Neural progenitor cell (in vitro differentiated cells): ENCODE measurements at regions not wholly inside any gene's neighbourhood (a gene's known extent, or its start where the extent isn't known, plus 50 kb on each side); places are given as distances from the start of the nearest gene placed in this dataset.

Experiments
- DNase-seq: peaks from one replicate; pipeline ENCODE4 v3.0.0-alpha.2; 2016; ENCODE audit warnings: low spot score
- H2AFZ ChIP-seq: fragments of 200-600 bp; sonication (generic); replicated peaks from 2 replicates; pipeline ENCODE4 v1.6.1; 2016; ENCODE audit warnings: antibody characterized with exemption
- H3F3A ChIP-seq: fragments of 200-600 bp; sonication (generic); 2 replicates; pipeline ENCODE4 v1.6.1; 2016; ENCODE audit warnings: antibody characterized with exemption, low read depth
- H3K27ac ChIP-seq: fragments of 200-600 bp; sonication (generic); 2 replicates; pipeline ENCODE4 v1.5.1; 2016; ENCODE audit warnings: mild to moderate bottlenecking
- H3K27me3 ChIP-seq: fragments of 200-600 bp; sonication (generic); 2 replicates; pipeline ENCODE4 v1.6.1; 2016; ENCODE audit warnings: mild to moderate bottlenecking, moderate library complexity
- H3K36me3 ChIP-seq: fragments of 200-600 bp; sonication (generic); 2 replicates; pipeline ENCODE4 v1.5.1; 2016
- H3K4me1 ChIP-seq: fragments of 200-600 bp; sonication (generic); 2 replicates; pipeline ENCODE4 v1.6.1; 2016; ENCODE audit warnings: mixed run types
- H3K4me2 ChIP-seq: fragments of 200-600 bp; sonication (generic); 2 replicates; pipeline ENCODE4 v1.6.1; 2016
- H3K4me3 ChIP-seq: fragments of 200-600 bp; sonication (generic); 2 replicates; pipeline ENCODE4 v1.5.1; 2016
- H3K79me2 ChIP-seq: fragments of 200-600 bp; sonication (generic); 2 replicates; pipeline ENCODE4 v1.6.1; 2016; ENCODE audit warnings: low read depth
- H3K9ac ChIP-seq: fragments of 200-600 bp; sonication (generic); 2 replicates; pipeline ENCODE4 v1.6.1; 2016
- H3K9me3 ChIP-seq: fragments of 200-600 bp; sonication (generic); 2 replicates; pipeline ENCODE4 v1.5.1; 2016; ENCODE audit warnings: low read depth
- H4K20me1 ChIP-seq: fragments of 200-600 bp; sonication (generic); 2 replicates; pipeline ENCODE4 v1.6.1; 2016; ENCODE audit warnings: low read depth
- H3K27ac Mint-ChIP-seq: 3 replicates; pipeline ENCODE4 v1.8.0; 2021; ENCODE audit warnings: mixed read lengths
- H3K27me3 Mint-ChIP-seq: 2 replicates; pipeline ENCODE4 v1.8.0; 2022; ENCODE audit warnings: low read depth, mild to moderate bottlenecking, inconsistent platforms, moderate library complexity, mixed read lengths; ENCODE audit not compliant: insufficient read depth
- H3K36me3 Mint-ChIP-seq: 3 replicates; pipeline ENCODE4 v1.8.0; 2021; ENCODE audit warnings: mixed read lengths
- H3K4me1 Mint-ChIP-seq: 3 replicates; pipeline ENCODE4 v1.8.0; 2021; ENCODE audit warnings: mixed read lengths
- H3K4me3 Mint-ChIP-seq: 3 replicates; pipeline ENCODE4 v1.8.0; 2021; ENCODE audit warnings: mild to moderate bottlenecking, moderate library complexity, mixed read lengths
- H3K9me3 Mint-ChIP-seq: 3 replicates; pipeline ENCODE4 v1.8.0; 2020; ENCODE audit warnings: mixed read lengths
- EZH2 ChIP-seq: fragments of 200-600 bp; sonication (generic); IDR thresholded peaks from 2 replicates; pipeline ENCODE4 v1.6.1; 2017; ENCODE audit warnings: antibody characterized with exemption, mild to moderate bottlenecking, moderate library complexity
- EZH2phosphoT487 ChIP-seq: fragments of 200-600 bp; sonication (generic); IDR thresholded peaks from 2 replicates; pipeline ENCODE4 v1.6.1; 2017; ENCODE audit warnings: antibody characterized with exemption
- TF ChIP-seq, protein P1 (sequence below): fragments of 200-600 bp; sonication (generic); IDR thresholded peaks from 2 replicates; pipeline ENCODE4 v1.5.1; 2017; ENCODE audit warnings: antibody characterized with exemption, mild to moderate bottlenecking

DNA sequence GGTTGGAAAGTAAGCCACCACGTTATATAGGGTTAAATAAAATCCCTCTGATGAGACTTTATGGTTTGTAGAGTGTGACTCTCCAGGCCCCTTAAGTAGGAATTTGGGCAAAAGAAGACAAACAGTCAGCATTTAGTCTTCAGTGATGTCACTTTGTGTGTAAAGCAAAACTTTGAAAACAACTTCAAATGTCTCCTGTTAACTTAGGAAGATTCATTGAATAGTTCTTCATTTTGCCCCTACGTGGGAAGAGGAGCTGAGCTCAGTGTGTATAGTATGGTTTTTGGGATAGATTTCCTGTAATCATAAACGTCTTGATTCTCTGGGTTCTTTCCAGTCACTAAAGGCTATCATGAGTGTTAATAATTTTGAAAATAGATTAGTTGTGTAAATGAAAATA, 101.3 kb downstream of the GADD45G start:
- H3K9me3 Mint-ChIP-seq: no peaks in the 10 kb centered on the region
- no peak overlapping the region for H3K27ac ChIP-seq
- no peaks in the 10 kb centered on the region for H4K20me1 ChIP-seq
- H3K4me1 Mint-ChIP-seq: peaks cover 4% of the 10 kb centered on the region
- H3K4me2 ChIP-seq: no peak overlapping the region
- H3K9ac ChIP-seq: no peak overlapping the region
- H2AFZ ChIP-seq: no peak overlapping the region
- DNase-seq: no peak
- no peaks in the 10 kb centered on the region for H3K79me2 ChIP-seq
- no peaks in the 10 kb centered on the region for H3K36me3 ChIP-seq
- no peaks in the 10 kb centered on the region for H3F3A ChIP-seq
- no peak overlapping the region for H3K4me3 Mint-ChIP-seq
- no peak overlapping the region for H3K4me3 ChIP-seq
- H3K27me3 Mint-ChIP-seq: peaks cover 2% of the 10 kb centered on the region
- H3K36me3 Mint-ChIP-seq: no peaks in the 10 kb centered on the region
- no peaks in the 10 kb centered on the region for H3K27me3 ChIP-seq
- no peak overlapping the region for H3K27ac Mint-ChIP-seq
- no peak for TF ChIP-seq EZH2
- TF ChIP-seq, protein P1, sequence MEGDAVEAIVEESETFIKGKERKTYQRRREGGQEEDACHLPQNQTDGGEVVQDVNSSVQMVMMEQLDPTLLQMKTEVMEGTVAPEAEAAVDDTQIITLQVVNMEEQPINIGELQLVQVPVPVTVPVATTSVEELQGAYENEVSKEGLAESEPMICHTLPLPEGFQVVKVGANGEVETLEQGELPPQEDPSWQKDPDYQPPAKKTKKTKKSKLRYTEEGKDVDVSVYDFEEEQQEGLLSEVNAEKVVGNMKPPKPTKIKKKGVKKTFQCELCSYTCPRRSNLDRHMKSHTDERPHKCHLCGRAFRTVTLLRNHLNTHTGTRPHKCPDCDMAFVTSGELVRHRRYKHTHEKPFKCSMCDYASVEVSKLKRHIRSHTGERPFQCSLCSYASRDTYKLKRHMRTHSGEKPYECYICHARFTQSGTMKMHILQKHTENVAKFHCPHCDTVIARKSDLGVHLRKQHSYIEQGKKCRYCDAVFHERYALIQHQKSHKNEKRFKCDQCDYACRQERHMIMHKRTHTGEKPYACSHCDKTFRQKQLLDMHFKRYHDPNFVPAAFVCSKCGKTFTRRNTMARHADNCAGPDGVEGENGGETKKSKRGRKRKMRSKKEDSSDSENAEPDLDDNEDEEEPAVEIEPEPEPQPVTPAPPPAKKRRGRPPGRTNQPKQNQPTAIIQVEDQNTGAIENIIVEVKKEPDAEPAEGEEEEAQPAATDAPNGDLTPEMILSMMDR: no peak
- TF ChIP-seq EZH2phosphoT487: no peak
- H3K4me1 ChIP-seq: no peaks in the 10 kb centered on the region
- no peaks in the 10 kb centered on the region for H3K9me3 ChIP-seq

DNA sequence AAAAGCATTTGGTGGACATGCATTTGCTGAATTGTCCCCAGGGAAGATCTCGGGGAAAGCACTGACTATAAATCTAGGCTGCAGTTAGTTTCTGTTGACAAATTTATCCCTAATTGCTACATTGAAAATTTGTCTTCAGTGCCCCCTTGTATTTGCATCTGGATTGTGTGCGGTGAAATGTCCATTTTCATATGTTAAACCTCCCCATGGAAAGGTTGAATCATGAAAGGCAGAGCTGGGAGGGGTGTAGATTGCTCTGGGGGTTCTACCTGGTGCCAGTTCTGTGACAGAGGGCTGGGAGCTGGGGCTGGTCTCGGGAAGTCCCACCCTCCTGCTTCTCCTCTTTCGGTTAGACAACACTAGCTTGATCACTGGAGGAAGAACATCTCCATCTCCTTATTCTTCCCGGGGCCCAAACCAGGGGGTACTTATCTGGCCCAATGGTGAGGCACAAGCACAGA, 101.9 kb downstream of the GADD45G start:
- Histone ChIP-seq H3K4me1 (no peaks in the 10 kb centered on the region), H3F3A (no peaks in the 10 kb centered on the region), H3K4me2 (no peak overlapping the region), H3K36me3 (no peaks in the 10 kb centered on the region), H3K79me2 (no peaks in the 10 kb centered on the region), H3K4me3 (no peak overlapping the region), H2AFZ (no peak overlapping the region), H3K9me3 (no peaks in the 10 kb centered on the region), H3K27me3 (no peaks in the 10 kb centered on the region), H3K9ac (no peak overlapping the region), H4K20me1 (no peaks in the 10 kb centered on the region), H3K27ac (no peak overlapping the region)
- no peak overlapping the region for H3K4me3 Mint-ChIP-seq
- peaks cover 4% of the 10 kb centered on the region for H3K27me3 Mint-ChIP-seq
- no peak overlapping the region for H3K27ac Mint-ChIP-seq
- H3K4me1 Mint-ChIP-seq: peaks cover 2% of the 10 kb centered on the region
- DNase-seq: no peak
- no peak for TF ChIP-seq EZH2phosphoT487
- no peak for TF ChIP-seq EZH2
- TF ChIP-seq, protein P1: no peak
- H3K36me3 Mint-ChIP-seq: no peaks in the 10 kb centered on the region
- no peaks in the 10 kb centered on the region for H3K9me3 Mint-ChIP-seq

DNA sequence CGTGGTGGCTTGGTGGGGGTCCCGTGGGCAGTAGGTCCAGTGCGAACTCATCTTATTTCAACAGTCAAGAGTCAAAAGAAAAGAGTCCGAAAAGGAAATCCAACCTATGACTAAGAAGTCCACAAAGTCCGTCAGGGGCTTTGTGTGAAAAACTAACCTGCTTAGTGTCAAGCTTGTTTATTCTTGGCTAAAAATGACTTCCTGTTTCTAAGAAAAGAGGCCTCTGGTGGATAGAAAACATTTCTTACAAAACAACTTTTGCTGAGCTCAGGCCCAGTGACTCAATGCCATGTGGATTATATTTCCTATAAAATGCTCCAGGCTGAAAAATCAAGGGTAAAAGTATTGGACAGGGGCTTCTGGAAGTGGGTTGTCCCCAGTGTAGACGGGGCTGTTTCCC, 105.9 kb downstream of the GADD45G start:
- Mint-ChIP-seq H3K27me3 (peaks cover 8% of the 10 kb centered on the region), H3K36me3 (no peaks in the 10 kb centered on the region)

More for the DNA sequence above, 105.9 kb downstream of the GADD45G start:
- H3K27ac Mint-ChIP-seq: no peak overlapping the region
- no peak for DNase-seq
- no peak overlapping the region for H3K4me3 Mint-ChIP-seq
- TF ChIP-seq EZH2 (no peak), EZH2phosphoT487 (no peak)
- TF ChIP-seq, protein P1: no peak
- Histone ChIP-seq H4K20me1 (no peaks in the 10 kb centered on the region), H3K27ac (no peak overlapping the region), H3K79me2 (no peaks in the 10 kb centered on the region), H2AFZ (no peak overlapping the region), H3F3A (no peaks in the 10 kb centered on the region), H3K4me3 (no peak overlapping the region), H3K36me3 (no peaks in the 10 kb centered on the region), H3K4me1 (no peaks in the 10 kb centered on the region), H3K27me3 (no peaks in the 10 kb centered on the region), H3K4me2 (no peak overlapping the region), H3K9ac (no peak overlapping the region), H3K9me3 (no peaks in the 10 kb centered on the region)
- no peaks in the 10 kb centered on the region for H3K4me1 Mint-ChIP-seq
- H3K9me3 Mint-ChIP-seq: no peaks in the 10 kb centered on the region
